ENCODE measurements at regions not wholly inside any gene's neighbourhood (a gene's known extent, or its start where the extent isn't known, plus 50 kb on each side); places are given as distances from the start of the nearest gene placed in this dataset.

- intact Hi-C loops (cut with micrococcal nuclease): no loop called here
Measured at GRCh38 chr6:9204171-9204570, 768.8 kb upstream of the SLC35B3 start.

GRCh38 chr6:9200712-9201111, 765.4 kb upstream of the SLC35B3 start:
- intact Hi-C loops (cut with micrococcal nuclease): no loop called here

DNA sequence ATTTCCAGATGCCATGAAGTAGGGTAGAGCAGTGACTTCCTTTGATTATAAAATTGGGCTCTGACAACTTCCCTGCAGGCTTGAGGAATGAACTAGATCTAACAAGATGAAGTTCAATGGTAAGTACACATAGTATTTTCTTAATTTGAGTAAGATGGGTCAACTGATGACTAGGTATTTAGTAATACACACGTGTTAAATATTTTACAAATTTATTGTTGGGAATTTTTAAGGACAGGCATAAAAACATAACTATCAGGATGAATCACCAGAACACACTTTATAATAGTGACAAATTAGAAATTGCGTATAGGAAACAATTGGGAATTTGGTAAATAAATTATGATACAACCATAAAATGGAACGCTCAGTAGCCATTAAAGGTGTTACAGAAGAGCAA, 762.4 kb upstream of the SLC35B3 start:
- intact Hi-C loops (cut with micrococcal nuclease): no loop called here

DNA sequence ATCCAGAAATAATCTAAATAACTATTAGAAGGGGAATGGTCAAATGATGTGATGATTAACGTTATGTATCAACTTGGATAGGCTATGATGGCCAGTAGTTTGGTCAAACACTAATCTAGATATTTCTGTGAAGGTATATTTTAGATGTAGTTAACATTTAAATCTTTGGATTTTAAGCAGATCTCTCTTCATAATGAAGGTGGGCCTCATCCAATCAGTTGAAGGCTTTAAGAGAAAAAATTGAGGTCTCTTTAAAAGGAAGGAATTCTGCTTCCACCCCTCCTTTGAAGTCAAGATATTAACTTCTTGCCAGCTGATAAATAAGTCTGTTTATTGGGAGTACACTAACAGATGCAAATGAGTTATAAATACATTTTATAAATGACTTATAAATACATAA, 760.0 kb upstream of the SLC35B3 start:
- intact Hi-C loops (cut with micrococcal nuclease): no loop called here

- intact Hi-C loops (cut with micrococcal nuclease): no loop called here
Measured at GRCh38 chr6:9192405-9192909, 757.1 kb upstream of the SLC35B3 start.

- intact Hi-C loops (cut with micrococcal nuclease): no loop called here
Measured at GRCh38 chr6:9186148-9186547, 750.8 kb upstream of the SLC35B3 start.

GRCh38 chr6:9178071-9178470, 742.7 kb upstream of the SLC35B3 start:
- intact Hi-C loops (cut with micrococcal nuclease): no loop called here

DNA sequence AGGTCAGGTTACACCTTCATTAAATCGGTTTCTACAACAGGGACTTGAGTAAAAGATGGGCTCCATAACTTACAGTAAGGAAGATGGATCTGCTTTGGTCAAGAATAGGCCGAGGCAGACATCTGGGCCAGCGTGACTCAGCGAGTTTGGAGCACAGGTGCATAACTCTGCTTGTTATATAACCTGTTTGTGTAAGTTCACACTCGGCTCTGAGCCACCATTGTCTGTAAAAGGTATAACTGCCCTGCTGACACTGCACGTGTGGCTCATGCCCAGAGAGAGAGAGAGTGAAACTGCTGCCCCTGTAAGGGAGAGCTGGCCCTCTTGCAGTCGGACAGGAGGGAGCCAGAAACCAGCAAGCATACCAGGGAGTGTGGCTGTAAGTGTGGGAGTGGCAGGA, 737.9 kb upstream of the SLC35B3 start:
- intact Hi-C loops (cut with micrococcal nuclease): no loop called here

- intact Hi-C loops (cut with micrococcal nuclease): no loop called here
Measured at GRCh38 chr6:9172096-9172495, 736.8 kb upstream of the SLC35B3 start.

DNA sequence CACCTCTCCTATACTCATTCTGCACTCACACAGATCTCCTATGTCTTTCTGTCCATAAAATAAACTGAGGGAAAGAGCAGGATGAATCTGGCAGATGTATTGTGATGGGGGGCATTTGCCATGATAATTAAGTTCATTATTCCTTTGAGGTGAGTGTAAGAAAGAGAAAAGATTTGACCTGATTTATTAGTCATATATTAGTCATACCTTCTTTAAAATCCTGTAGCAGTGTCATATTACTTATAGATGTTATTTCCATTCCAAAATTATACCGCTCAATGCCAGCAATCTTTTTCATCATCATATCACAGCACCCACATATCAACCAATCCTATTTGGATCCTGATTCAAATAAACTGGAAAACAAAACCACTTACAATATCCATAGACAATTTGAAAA, 733.3 kb upstream of the SLC35B3 start:
- intact Hi-C loops (cut with micrococcal nuclease): no loop called here

GRCh38 chr6:9161731-9162130, 726.4 kb upstream of the SLC35B3 start:
- intact Hi-C loops (cut with micrococcal nuclease): no loop called here

DNA sequence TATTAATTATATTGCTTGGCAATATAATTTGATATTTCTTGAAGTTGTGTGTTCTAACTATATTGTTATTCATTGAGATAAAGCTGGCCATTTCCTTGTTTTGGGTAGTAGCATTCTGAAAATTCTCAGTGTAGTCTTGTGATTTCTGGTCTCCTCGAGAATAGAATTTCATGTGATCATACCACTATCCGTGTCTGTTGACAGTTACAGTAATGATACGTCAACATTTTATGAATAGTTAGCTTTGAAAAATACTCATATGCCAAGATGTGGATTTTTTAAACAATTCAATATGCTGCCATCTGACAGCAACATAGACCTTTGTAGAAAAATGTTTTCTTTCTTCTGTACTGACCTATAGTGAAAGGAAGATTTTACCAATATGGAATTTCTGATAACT, 723.7 kb upstream of the SLC35B3 start:
- intact Hi-C loops (cut with micrococcal nuclease): no loop called here

DNA sequence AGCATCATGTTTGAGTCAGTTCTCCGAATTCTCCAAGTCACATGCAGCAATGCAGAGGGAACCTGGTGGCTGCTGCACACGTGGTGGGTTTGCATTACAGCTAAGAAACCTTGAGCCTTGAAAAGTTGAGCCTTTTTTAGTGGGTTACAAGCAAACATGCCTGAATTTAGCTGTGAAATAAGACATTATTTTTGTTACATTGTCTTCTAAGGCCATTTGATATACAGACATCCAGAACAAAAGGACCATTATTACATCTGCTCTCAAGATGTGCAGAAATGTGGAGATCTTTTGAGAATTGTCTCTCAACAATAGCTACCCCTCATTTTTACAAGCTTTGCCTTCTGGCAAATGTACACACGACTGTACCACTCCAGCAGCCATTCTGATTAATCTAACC, 720.5 kb upstream of the SLC35B3 start:
- intact Hi-C loops (cut with micrococcal nuclease): no loop called here

GRCh38 chr6:9143140-9143539, 707.8 kb upstream of the SLC35B3 start:
- intact Hi-C loops (cut with micrococcal nuclease): no loop called here

GRCh38 chr6:9140951-9141460, 705.7 kb upstream of the SLC35B3 start:
- intact Hi-C loops (cut with micrococcal nuclease): no loop called here

GRCh38 chr6:9140172-9140571, 704.8 kb upstream of the SLC35B3 start:
- intact Hi-C loops (cut with micrococcal nuclease): no loop called here

GRCh38 chr6:9139746-9140145, 704.4 kb upstream of the SLC35B3 start:
- intact Hi-C loops (cut with micrococcal nuclease): no loop called here

- intact Hi-C loops (cut with micrococcal nuclease): no loop called here
Measured at GRCh38 chr6:9138936-9139335, 703.6 kb upstream of the SLC35B3 start.

DNA sequence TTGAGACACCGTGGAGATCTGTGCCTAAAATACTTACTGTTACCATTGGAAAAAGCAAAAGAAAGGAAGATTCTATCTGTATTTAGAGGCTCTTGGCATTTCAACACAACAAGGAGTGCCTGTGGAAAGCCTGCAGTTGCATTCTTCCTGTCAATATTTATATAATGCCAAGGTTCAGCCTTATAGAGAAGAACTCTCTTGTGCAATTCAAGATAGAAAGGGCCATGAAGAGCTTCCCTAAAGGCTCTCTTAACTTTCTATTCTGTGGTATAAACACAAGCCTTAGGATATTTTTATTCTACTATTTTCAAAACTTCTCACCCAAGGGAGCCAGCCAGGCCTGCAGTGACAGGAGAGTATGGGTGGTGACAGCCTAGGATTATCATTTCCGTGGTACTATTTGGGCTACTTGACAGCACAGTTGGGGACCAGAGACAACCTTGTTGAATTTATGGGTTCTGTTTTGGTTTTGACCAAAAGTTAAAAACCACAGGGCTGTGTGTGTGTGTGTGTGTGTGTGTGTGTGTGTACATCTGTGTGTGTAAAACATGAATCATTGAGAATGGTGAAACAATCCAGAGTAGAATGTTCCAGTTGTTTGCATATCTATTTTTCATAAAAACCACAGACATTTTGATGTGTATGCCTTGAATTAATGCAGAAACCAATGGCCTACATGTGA, 700.9 kb upstream of the SLC35B3 start:
- intact Hi-C loops (cut with micrococcal nuclease): no loop called here

GRCh38 chr6:9131616-9132015, 696.3 kb upstream of the SLC35B3 start:
- intact Hi-C loops (cut with micrococcal nuclease): no loop called here

DNA sequence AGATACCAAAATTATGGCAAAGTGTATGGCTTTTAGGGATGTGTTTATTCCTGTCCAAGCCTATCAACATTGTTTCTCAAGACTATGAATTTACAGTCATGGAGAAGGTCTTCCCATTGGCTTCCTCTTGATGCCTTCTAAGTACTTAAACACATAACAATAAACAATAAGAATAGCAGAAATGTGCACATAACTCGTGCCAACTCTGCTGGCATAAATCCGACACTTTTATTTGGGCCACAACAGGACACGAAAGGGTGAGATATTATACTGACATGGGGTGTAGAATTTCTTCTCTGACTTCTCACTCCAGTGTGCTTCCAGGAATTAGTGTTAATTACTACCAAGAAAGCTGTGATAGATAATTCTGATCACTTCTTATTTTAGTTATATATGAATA, 695.9 kb upstream of the SLC35B3 start:
- intact Hi-C loops (cut with micrococcal nuclease): no loop called here

DNA sequence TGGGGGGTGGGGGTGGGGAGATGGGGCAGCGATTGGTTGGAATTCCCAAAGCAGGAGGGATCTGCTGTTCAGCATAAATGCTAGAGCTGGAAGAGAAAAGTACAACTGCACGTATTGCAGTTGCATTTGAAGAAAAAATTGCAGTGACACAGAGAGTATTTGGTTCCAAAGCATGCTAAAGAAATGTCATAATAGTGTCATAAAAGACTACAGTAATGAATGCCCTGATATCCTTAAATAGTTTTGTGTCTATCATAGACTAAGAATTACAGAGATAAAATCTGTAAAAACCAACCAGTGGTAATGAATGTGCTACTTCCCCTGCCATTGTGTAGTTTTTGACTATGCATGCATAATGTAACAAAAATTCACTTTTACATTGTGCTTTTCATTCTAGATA, 693.6 kb upstream of the SLC35B3 start:
- intact Hi-C loops (cut with micrococcal nuclease): no loop called here

DNA sequence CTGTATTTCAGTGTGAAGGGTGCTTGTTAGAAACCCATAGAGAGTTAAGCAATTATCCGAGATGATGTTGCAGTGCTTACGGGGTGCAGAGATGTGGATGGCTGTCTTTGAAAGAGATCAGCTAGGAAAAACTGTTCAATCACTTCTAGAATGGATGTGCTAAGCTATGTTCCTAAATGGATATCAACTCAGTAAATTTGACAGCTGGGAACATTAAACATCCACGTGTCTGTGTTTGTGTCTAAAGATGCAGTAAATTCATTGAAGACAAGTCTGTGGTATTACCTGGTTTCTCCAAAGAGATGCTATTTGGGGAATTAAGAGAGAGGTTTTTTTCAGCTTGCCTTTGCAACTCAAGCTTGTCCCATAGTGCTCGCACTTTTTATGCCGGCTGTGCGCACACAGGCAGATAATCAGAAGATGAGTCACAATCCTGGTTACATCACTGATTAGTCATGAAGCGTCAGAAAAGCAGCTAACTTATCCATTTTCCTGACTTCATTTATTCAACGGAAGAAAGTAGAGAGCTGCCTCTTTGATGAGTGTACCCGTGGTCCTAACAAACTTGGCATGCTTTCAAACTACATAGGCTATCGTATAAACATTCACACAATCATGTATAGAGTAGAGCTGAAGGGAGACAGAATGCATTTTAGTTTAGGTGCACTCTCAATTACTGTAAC, 691.7 kb upstream of the SLC35B3 start:
- intact Hi-C loops (cut with micrococcal nuclease): no loop called here

Data from T-helper 1 cell treated with Interleukin-12 subunit alpha and Interleukin-12 subunit beta and Interleukin-4 antibody, amounts not matched to agents 30 ng/mL and 1 ng/mL, for 36 hours (primary cell).